Ovary (tissue), 7 donors: ENCODE measurements at regions not wholly inside any gene's neighbourhood (a gene's known extent, or its start where the extent isn't known, plus 50 kb on each side); places are given as distances from the start of the nearest gene placed in this dataset.

Source experiments
- DNase-seq, 5 donors: peaks; one replicate each; pipeline ENCODE4 v3.0.0-alpha.2; 2019 to 2020
- H3K27ac ChIP-seq, 2 donors: fragments of 200-600 bp; one replicate each; pipeline versions ENCODE4 v1.5.1 to v1.8.0; 2019 to 2022
- H3K27me3 ChIP-seq: fragments of 200-600 bp; one replicate; pipeline ENCODE4 v1.8.0; 2022
- H3K36me3 ChIP-seq: fragments of 200-600 bp; sonication (generic); one replicate; pipeline ENCODE4 v1.5.1; 2019
- H3K4me1 ChIP-seq: one replicate; pipeline ENCODE4 v1.8.1; 2013; ENCODE audit warnings: mild to moderate bottlenecking, moderate library complexity; ENCODE audit not compliant: insufficient read depth
- H3K4me3 ChIP-seq: fragments of 200-600 bp; sonication (generic); one replicate; pipeline ENCODE4 v1.5.1; 2017
- H3K9me3 ChIP-seq, 2 donors: fragments of 200-600 bp in 1 of 2; sonication (generic) in 1 of 2; one replicate each; pipeline versions ENCODE4 v1.5.1 to v1.8.1; 2013 to 2019; ENCODE audit warnings: mild to moderate bottlenecking in 1 of 2, moderate library complexity in 1 of 2
- EP300 ChIP-seq: sonication (generic); formaldehyde crosslinking; IDR thresholded peaks from one replicate; pipeline ENCODE4 v1.6.1; 2017; ENCODE audit warnings: antibody characterized with exemption
- POLR2A ChIP-seq: fragments of 450-650 bp; IDR thresholded peaks from one replicate; pipeline ENCODE4 v1.6.1; 2017; ENCODE audit warnings: antibody characterized with exemption, mild to moderate bottlenecking, moderate library complexity
- WGBS, 3 donors: extraction: QIAGEN DNeasy Blood & Tissue Kit in 1 of 3; methylation state at CpG; one replicate each; pipeline versions ENCODE4 v1.1.5 to v1.1.7; 2013 to 2017; 5-methylcytosine and 5-hydroxymethylcytosine counted together
- intact Hi-C, 4 donors: fragments of 100-400 bp; cut with DNase I; formaldehyde crosslinking; loops; one replicate each; pipeline versions ENCODE4 v1.11.0 to v1.15.1; 2022 to 2023
- TF ChIP-seq, protein P1 (sequence below), 3 donors: fragments of 450-650 bp in 2 of 3; fragments of 200-600 bp in 1 of 3; IDR thresholded peaks; one replicate each; pipeline versions ENCODE4 v1.5.1 to v1.8.0; 2016 to 2022; ENCODE audit warnings: antibody characterized with exemption in 3 of 3, mild to moderate bottlenecking in 1 of 3
- donor health status: DM: no; HTN: no; CAD: no; lungs with moderate emphysema.
- donor health status: DM: no; HTN: no; CAD: no.
- donor health status: Bipolar disorder and iron deficiency.
- donor health status: DM: no; HTN: no; CAD: no.
- donor health status: DM: yes; HTN: yes; CAD: no.

DNA sequence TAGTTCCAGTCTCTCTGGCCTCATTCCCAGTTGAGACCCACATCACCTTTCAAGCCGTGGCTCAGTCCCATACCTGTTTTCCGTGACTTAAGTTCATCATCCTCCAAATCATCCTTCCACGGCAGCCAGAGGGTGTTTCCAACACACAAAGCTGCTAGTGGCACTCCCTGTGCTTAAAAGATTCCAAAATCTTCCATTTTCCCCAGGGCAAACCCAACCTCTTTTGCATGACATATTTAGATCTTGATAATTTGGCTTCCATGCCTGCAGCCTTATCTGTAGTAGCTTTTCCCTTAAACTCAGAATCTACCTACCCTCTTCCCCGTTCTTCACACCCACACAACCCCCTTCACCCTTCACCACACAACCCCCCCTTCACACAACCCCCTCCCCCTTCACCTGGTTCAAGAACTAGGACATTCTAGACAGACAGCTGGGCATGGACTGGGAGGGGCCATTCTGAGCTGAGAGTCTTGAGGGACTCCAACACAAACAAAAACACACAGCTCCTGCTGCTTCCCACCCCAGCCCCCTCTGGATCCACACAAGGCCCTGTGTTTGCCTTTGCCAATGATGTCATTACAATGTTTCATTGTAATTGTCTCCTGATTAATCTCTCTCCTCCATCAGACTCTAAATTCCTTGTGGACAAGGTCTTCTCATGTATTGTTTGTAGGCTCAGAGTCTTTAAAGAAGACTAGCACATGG, 268.2 kb downstream of the SH3GL2 start:
- Histone ChIP-seq H3K27me3 (no peaks in the 10 kb centered on the region), H3K9me3 (no peaks in the 10 kb centered on the region), H3K4me1 (no peaks in the 10 kb centered on the region), H3K27ac (no peak overlapping the region), H3K36me3 (no peaks in the 10 kb centered on the region), H3K4me3 (no peak overlapping the region)
- WGBS, 3 donors, result 87 to 89% (median 87%) methylated on average over 4 of the region's 4 CpGs
- TF ChIP-seq POLR2A (no peak), EP300 (no peak)
- TF ChIP-seq, protein P1, sequence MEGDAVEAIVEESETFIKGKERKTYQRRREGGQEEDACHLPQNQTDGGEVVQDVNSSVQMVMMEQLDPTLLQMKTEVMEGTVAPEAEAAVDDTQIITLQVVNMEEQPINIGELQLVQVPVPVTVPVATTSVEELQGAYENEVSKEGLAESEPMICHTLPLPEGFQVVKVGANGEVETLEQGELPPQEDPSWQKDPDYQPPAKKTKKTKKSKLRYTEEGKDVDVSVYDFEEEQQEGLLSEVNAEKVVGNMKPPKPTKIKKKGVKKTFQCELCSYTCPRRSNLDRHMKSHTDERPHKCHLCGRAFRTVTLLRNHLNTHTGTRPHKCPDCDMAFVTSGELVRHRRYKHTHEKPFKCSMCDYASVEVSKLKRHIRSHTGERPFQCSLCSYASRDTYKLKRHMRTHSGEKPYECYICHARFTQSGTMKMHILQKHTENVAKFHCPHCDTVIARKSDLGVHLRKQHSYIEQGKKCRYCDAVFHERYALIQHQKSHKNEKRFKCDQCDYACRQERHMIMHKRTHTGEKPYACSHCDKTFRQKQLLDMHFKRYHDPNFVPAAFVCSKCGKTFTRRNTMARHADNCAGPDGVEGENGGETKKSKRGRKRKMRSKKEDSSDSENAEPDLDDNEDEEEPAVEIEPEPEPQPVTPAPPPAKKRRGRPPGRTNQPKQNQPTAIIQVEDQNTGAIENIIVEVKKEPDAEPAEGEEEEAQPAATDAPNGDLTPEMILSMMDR (IDR thresholded peaks at IDR 0.05), result no peak
- DNase-seq, result no peak
- intact Hi-C loops, result no loop called here

DNA sequence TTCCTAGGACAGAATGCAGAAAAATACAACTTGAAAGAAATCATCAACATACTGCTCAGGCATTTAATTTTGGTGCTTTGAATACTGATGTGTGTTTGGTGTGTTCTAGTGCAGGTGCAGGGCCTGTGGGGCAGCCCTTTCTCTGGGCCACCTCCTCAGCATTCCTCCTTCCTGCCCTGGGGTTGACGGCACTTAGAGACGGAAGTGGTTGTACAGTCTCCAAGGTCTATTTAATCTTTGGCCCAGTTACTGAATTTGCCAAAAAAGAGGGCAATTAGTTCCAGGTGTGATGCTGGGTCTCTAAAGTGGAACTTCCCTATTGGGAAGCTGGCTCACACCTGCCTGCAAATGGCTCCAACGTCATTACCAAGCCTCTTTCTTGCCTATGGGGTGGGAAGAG, 269.0 kb downstream of the SH3GL2 start:
- intact Hi-C loops, result no loop called here

DNA sequence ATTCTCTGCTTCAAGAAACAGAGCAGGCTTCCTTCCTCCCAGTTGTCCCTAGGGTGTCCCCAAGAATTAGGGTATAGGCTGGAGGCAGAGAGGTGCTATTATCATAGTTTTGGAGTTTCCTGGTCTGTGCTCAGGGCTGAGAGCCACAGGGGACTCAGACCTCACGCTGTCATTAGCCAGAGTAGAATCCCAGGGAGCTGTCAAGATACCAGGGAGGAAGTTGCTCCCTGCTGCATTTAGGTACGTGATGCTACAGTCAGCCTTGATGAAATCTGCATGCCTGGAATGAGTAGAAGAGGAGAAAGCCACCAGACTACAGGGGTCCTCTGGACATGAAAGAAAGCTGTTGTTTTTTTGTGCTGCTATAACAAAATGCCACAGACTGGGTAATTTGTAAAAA, 273.2 kb downstream of the SH3GL2 start:
- Histone ChIP-seq H3K27me3 (no peaks in the 10 kb centered on the region), H3K4me1 (no peaks in the 10 kb centered on the region), H3K4me3 (no peak overlapping the region), H3K36me3 (no peaks in the 10 kb centered on the region), H3K9me3 (no peaks in the 10 kb centered on the region), H3K27ac (no peak overlapping the region)
- intact Hi-C loops, result no loop called here
- DNase-seq, result no peak
- no peak for TF ChIP-seq EP300
- TF ChIP-seq, protein P1 (IDR thresholded peaks at IDR 0.05), result no peak
- TF ChIP-seq POLR2A, result no peak
- 44 to 68% (median 59%) methylated on average over 2 of the region's 2 CpGs for WGBS, 3 donors

More for the DNA sequence above, 269.0 kb downstream of the SH3GL2 start:
- no peaks in the 10 kb centered on the region for H3K4me1 ChIP-seq
- no peaks in the 10 kb centered on the region for H3K36me3 ChIP-seq
- no peak overlapping the region for H3K27ac ChIP-seq
- TF ChIP-seq, protein P1 (IDR thresholded peaks at IDR 0.05), result no peak
- no peak for TF ChIP-seq EP300
- TF ChIP-seq POLR2A, result no peak
- no peaks in the 10 kb centered on the region for H3K9me3 ChIP-seq
- H3K27me3 ChIP-seq, result no peaks in the 10 kb centered on the region
- 73 to 81% (median 78%) methylated on average over 3 of the region's 3 CpGs for WGBS, 3 donors
- DNase-seq, result no peak
- no peak overlapping the region for H3K4me3 ChIP-seq

DNA sequence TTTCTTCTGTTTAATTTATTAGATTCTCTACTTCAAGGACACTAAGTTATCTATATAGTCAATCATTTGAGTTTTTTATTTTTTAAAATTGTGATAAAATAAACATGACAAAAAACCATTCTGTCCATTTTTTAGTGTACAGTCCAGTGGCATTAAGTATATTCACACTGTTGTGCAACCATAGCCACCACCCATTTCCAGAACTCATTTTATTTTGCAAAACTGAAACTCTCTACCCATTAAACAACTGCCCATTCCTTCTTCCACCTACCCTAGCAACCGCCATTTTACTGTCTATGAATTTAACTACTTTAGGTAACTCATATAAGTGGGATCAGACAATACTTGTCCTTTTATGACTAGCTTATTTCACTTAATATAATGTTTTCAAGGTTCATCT, 275.6 kb downstream of the SH3GL2 start:
- DNase-seq, result no peak
- TF ChIP-seq POLR2A (no peak), EP300 (no peak)
- TF ChIP-seq, protein P1 (IDR thresholded peaks at IDR 0.05), result no peak

More for the DNA sequence above, 275.6 kb downstream of the SH3GL2 start:
- H3K27me3 ChIP-seq, result no peaks in the 10 kb centered on the region
- H3K36me3 ChIP-seq, result no peaks in the 10 kb centered on the region
- H3K27ac ChIP-seq, result no peak overlapping the region
- no peak overlapping the region for H3K4me3 ChIP-seq
- 93 to 96% (median 93%) methylated on average over 1 of the region's 1 CpG for WGBS, 3 donors
- intact Hi-C loops, result no loop called here
- H3K4me1 ChIP-seq, result no peaks in the 10 kb centered on the region
- no peaks in the 10 kb centered on the region for H3K9me3 ChIP-seq
